ENCODE measurements at regions not wholly inside any gene's neighbourhood (a gene's known extent, or its start where the extent isn't known, plus 50 kb on each side); places are given as distances from the start of the nearest gene placed in this dataset.
"Not testable (repeated sequence)": the region's sequence is repeated elsewhere in the genome, so short reads cannot be mapped to it uniquely, and the experiment has no call there.

DNA sequence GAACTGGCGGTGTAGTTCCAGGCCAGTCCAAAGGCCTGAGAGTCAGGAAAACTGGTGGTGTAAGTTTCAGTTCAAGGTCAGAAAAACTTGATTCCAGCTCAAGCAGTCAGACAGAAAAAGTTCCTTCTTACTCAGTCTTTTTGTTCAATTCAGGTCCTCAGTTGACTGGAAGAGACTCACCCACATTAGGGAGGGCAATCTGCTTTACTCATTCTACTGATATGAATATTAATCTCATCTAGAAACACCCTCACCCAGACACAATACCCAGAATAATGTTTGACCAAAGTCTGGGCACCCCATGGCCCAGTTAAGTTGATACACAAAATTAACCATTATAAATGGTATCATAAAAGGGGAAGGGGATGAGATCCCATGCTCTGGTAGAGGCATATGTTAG is 50.1 kb upstream of the LTA4H start:
- DNase-seq (ENCODE audit: low read depth): no peak

DNA sequence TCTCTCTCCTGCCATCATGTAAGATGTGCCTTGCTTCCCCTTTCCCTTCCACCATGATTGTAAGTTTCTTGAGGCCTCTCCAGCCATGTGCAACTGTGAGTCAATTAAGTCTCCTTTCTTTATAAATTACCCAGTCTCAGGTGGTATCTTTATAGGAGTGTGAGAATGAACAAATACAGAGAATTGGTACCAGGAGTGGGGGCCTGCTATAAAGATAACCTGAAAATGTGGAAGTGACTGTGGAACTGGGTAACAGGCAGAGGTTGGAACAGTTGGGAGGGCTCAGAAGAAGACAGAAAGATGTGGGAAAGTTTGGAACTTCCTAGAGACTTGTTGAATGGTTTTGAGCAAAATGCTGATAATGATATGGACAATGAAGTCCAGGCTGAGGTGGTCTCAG is 50.8 kb upstream of the LTA4H start:
- not testable (repeated sequence) for DNase-seq (ENCODE audit: low read depth)

GRCh38 chr12:96091833-96092232 is 56.4 kb upstream of the LTA4H start:
- no peak for DNase-seq (ENCODE audit: low read depth)

DNA sequence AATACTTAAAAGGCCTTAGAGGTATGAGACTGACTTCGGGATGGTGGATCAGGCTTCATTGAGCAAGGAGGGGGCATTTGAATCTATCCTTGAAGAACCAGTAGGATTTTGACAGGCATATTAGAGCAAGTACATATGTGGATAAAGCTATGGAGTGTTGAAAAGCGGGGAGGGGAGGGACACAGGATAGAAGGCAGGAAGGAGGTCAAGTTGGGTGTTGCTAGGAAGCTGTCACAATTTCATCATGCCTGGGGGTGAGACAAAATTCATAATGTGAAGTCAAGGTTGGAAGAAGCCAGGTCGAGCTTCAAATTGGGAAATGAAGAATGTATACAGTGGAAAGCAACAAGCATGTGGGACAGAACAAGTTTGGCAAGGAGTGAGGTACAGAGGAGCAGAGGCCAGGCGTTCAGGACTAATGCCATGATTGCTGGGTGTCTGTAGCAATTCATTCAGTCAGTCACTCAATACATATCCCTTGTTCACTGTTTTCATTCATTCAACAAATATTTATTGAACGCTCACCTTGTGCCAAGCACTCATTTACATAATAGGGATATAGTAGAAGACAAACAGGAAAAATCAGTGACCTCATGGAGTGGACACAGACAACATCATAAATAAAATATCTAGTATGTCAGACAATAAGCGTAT is 58.3 kb upstream of the LTA4H start:
- DNase-seq (ENCODE audit: low read depth): no peak

- DNase-seq (ENCODE audit: low read depth): no peak
Observed at GRCh38 chr12:96094201-96094600, 58.8 kb upstream of the LTA4H start.

- DNase-seq (ENCODE audit: low read depth): no peak
Observed at GRCh38 chr12:96098631-96099030, 63.2 kb upstream of the LTA4H start.

DNA sequence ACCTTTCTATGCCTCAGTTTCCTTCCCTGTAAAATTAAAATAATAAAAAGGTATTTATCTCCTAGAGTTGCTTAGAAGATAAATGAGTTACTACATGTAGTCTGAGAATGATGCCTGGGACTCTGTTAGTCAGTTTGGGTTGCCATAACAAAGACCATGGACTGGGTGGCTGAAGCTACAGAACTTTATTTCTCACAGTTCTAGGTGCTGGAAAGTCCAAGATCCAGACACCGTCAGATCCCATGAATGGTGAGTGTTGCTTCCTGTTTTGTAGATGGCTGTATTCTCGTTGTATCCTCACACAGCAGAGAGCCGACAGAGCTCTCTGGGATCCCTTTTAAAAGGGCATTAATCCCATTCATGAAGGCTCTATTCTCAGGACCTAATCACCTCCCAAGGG is 64.0 kb upstream of the LTA4H start:
- DNase-seq (ENCODE audit: low read depth): no peak

GRCh38 chr12:96099986-96100385 is 64.6 kb upstream of the LTA4H start:
- no peak for DNase-seq (ENCODE audit: low read depth)

GRCh38 chr12:96101806-96102205 is 66.4 kb upstream of the LTA4H start:
- no peak for DNase-seq (ENCODE audit: low read depth)

DNA sequence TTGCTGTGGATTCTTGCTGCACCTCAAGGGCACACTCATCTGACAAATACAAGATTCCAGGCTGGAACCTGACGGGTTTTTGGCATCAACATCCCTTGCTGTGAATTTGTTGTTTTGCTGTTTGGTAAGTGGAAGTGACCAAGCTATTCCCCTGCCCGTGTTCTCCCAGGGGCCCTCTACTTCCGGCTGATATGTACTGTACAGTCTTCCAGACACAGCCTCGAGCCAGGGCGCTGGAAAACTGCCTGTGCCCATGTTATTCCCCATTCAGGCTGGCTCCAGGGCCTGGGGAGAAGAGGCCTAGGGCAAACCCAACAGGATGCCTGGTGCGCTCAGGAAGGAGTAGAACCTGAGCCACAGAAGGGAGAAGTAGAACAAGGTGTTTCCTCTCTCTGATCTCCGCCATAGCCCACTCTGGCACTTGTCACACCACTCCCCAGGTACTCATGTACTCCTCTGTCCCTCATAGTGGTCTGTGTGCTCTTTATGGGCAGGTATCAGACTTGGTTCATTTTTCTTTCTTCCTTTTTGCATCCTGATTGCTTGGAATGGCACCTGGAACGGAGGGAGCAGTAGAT is 67.8 kb upstream of the LTA4H start:
- no peak for DNase-seq (ENCODE audit: low read depth)

GRCh38 chr12:96104566-96104965 is 69.2 kb upstream of the LTA4H start:
- DNase-seq (ENCODE audit: low read depth): no peak

DNA sequence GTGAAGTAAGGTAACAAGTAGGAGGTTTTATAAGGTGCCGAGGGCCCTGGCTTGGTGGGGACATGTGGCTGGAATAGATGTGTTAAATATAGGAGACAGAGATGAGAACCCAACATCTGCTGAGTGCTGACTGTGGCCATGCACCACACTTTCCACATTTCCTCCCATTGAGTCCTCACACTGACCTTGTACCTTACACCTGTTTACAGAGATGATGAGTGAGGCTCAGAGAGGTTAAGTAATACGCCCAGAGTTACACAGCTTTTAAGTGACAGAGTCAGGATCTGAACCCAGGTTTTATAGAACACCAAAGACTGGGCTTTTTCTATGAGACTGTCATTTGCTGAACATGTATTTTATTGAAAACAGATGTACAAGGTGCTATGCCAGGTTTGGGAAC is 70.8 kb upstream of the LTA4H start:
- no peak for DNase-seq (ENCODE audit: low read depth)

DNA sequence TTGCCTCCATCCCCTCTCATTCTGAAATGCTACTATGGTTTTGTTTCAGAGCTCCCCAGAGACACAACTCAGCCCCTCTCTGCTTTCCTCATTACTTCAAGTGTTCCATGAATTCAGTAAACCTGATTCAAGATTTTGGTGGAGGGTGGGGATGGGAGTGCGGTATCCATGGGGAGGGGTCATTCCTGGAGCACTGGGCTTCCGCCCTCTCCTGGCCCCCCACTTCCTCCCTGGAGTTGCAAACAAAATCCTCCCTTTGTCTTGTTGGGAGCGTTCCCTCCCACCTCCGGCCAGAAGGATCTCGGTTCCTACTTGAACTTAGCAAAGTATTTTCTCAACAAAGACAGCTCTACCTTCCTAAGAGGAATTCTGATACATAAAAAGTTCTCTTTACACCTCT is 71.8 kb upstream of the LTA4H start:
- no peak for DNase-seq (ENCODE audit: low read depth)

- DNase-seq (ENCODE audit: low read depth): peak; percentile 61
Observed at GRCh38 chr12:96108321-96108720, 72.9 kb upstream of the LTA4H start.

- DNase-seq (ENCODE audit: low read depth): not testable (repeated sequence)
Observed at GRCh38 chr12:96108941-96109340, 73.6 kb upstream of the LTA4H start.

DNA sequence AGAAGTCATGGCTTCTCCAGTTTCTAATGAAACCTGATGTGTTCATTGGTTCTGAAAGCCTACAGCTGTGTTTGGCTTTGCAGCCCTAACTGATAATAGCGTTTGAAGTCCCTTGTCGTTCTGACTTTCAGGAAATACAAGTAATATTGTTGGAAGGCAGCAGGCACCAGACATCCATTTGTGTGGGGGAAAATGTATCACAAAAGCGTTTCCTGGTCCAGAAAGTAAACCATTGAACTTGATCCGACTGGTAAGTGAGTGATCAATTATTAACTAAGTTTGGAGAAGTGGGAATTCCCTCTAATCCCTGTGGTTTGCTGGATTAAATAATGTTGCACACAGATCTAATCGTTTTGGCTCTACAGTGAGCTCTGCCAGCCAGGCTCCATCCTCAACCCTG is 77.3 kb upstream of the LTA4H start:
- no peak for DNase-seq (ENCODE audit: low read depth)

- DNase-seq (ENCODE audit: low read depth): no peak
Observed at GRCh38 chr12:96117460-96117859, 76.7 kb upstream of the ELK3 start.

DNA sequence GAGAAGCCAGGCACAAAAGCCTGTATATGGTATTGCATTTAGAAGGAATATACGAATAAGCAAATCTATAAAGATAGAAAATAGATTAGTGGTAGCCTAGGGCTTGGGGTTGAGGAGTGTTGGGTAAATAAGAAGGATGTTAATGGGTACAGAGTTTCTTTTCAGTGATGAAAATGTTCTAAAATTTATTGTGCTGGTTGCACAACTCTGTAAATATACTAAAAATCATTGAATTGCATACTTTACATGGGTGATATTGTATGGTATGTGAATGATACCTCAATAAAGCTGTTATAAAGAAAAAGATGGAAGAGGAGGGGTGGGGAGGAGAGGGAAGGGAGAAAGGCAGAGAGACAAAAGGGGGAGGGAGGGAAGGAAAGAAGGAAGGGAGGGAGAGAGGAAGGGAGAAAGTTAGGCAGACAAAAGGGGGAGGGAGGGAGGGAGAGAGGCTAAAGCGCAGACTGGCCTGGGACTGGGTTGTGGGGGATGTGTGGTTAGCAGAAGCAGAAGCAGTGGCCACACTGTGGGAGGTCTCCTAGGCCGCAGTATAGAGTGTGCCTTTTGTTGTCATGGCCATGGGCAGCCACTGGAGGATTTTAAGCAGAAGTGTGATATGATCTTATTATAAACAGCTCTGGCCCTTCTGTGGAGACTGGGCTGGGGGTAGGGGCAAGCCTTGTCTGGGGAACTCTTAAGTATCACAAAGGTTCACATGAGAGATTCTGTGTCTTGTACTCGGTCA is 73.6 kb upstream of the ELK3 start:
- peak; percentile 93 for DNase-seq (ENCODE audit: low read depth)

DNA sequence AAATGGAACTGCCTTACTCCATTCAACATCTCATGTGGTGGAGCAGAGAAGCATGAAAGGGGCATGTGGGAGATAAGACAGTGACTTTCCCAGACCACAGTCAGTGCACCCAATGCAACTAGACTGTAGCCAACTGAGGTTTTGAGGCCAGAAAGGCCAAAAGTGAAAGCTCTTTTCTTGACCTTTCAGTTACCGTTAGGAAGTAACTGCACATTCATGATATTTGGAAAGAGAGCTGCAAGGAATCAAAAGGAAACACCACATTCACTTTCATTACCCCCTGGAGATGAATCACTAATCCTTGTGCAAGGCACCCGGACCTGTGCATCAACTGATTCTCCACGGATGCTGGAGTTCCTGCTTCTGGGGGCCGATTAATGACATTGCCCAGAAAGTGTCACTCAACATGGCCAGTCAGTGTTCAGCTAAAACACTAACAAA is 72.9 kb upstream of the ELK3 start:
- no peak for DNase-seq (ENCODE audit: low read depth)

DNA sequence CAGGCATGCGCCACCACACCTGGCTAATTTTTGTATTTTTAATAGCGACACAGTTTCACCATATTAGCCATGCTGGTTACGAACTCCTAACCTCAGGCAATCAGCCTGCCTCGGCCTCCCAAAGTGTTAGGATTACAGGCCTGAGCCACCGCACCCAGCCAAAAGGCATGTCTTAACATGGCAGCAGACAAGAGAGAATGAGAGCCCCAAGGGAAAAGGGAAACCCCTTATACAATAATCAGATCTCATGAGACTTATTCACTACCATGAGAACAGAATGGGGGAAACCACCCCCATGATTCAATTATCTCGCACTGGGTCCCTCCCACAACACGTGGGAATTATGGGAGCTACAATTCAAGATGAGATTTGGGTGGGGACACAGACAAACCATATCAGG is 65.9 kb upstream of the ELK3 start:
- not testable (repeated sequence) for DNase-seq (ENCODE audit: low read depth)

DNA sequence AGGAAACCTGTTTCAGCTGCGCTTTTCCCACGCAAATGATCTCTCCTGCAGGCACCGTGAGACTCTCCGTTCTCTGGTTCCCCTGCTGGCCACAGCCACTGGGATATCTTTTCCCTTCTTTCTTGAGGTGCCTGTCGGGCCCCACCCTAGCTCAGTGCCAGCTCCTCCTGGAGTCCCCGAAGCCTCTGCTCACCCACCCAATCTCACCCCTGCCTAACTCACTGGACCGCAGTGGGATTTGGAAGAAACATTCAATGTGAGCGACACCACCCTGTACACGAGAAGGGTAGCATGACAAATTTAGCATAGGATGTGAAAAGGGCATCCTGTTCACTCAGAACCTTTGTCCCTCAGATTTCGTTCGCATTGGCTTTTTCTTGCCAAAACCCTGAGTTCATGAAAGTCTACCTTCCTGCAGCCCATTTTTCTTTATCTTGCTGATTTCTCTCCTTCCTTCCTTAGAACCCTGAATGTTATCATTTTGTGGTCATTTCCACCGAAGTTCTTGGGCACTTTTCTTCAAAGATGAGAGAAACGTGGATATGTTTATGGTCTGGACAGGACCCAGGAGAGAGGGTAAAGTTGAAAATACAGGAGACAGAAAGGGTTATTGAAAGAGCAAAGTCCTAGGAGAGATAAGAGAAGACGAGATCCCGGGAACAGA is 63.6 kb upstream of the ELK3 start:
- no peak for DNase-seq (ENCODE audit: low read depth)

GRCh38 chr12:96131230-96131788 is 62.9 kb upstream of the ELK3 start:
- DNase-seq (ENCODE audit: low read depth): no peak

DNA sequence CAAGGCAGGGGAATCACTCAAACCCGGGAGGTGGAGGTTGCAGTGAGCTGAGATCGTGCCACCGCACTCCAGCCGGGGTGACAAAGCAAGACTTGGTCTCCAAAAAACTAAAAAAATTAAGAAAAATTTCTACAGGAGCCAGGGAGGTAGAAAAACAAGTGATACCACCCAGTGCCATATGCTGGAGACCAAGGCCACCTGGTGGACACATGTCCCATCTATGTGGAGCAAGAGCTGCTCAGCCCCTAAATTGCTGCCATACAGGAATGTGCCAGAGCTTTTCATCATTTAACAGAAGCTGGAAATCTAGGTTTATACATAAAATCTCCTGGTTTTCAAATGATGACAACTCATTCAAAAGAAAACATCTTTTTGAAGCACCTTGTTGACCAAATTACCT is 61.4 kb upstream of the ELK3 start:
- DNase-seq (ENCODE audit: low read depth): no peak

Measured in CMK (cell line).